GM18907 (cell line): ENCODE measurements at regions not wholly inside any gene's neighbourhood (a gene's known extent, or its start where the extent isn't known, plus 50 kb on each side); places are given as distances from the start of the nearest gene placed in this dataset.

Source experiments
- ATAC-seq: cut with Tn5 transposase; IDR thresholded peaks from one replicate; pipeline ENCODE4 v1.9.1; 2021; ENCODE audit warnings: mild to moderate bottlenecking, moderate library complexity; ENCODE audit not compliant: unreplicated experiment

DNA sequence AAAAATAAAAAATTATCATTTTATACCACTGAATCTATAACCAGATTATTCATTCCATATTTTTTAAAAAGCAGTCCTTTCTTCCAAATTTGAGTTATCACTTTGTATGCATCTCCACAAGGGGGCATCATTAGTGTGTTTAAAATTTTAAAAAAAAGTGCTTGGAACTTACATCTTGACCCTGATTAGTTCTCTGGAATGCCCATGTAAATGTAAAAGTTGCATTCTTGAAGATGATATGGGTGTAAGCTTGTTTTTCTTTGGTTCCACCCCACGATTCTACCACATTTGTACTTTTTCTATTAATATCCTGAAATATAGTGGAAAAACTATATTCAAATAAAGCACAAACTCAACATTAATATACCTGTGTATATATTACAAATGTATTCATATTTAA is 144.9 kb downstream of the ELAPOR2 start:
- ATAC-seq = no peak
